Activated gamma-delta T cell (primary cell): ENCODE measurements at regions not wholly inside any gene's neighbourhood (a gene's known extent, or its start where the extent isn't known, plus 50 kb on each side); places are given as distances from the start of the nearest gene placed in this dataset.
"Not testable (repeated sequence)": the region's sequence is repeated elsewhere in the genome, so short reads cannot be mapped to it uniquely, and the experiment has no call there.

ENCODE experiments used
- DNase-seq: peaks from one replicate; lab custom pipeline; 2025; lab: John Stamatoyannopoulos, UW

DNA sequence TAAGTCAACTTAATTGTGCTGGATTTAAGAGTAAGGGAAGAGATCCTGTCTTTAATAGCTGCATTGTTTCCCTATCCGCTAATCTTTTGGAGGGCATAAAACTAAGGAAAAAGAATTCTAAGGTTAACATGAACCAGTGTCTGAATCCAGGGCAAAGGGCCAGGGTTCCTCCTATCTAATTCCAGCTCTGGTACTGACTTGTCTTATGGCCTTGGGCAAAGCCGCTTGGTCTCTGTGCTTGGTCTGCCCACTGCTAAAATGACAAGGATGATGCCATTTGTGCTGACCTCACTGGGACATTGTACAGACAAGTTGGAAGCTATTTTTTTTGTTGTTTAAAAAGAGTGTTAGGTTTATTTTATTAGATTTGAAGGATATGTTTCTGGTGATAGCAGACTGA lies 334.7 kb upstream of the PIK3R1 start:
- no peak for DNase-seq

DNA sequence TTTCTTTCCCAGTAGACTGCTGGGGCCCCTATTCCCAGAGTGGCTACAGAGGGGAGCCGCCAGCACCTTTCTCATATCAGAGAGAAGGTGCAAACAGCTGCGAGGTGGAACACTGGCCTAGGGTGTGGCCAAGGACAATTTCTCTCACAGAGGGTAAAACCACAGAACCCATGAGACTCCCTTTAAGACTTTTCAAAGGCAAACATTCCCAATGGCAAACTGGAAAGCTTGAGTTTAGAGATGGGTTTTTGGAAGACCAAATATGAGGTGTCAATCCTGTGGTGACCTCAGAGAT lies 335.1 kb upstream of the PIK3R1 start:
- no peak for DNase-seq

- no peak for DNase-seq
These were observed 335.7 kb upstream of the PIK3R1 start for GRCh38 chr5:67879620-67880510.

GRCh38 chr5:67878933-67879332 lies 336.6 kb upstream of the PIK3R1 start:
- no peak for DNase-seq

GRCh38 chr5:67876371-67876770 lies 339.2 kb upstream of the PIK3R1 start:
- no peak for DNase-seq

DNA sequence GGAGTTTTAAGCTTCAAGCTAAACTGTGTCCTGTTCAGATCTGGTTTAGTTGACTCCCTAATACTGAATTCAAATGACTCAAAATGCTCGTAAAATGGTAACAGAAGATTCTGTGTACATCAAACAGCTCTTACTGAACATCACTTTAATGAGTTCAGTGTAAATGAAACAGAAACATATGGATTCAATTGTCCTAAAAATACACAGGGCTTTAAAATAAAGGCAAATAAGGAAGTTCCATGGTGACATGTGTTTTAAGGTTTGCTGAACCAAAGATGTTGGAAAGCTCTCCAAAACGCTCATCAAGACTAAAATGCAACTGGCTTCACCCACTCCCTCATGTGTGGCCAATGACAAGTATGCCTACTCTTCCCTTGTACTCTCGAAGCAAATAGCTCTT lies 340.0 kb upstream of the PIK3R1 start:
- DNase-seq, result no peak

DNA sequence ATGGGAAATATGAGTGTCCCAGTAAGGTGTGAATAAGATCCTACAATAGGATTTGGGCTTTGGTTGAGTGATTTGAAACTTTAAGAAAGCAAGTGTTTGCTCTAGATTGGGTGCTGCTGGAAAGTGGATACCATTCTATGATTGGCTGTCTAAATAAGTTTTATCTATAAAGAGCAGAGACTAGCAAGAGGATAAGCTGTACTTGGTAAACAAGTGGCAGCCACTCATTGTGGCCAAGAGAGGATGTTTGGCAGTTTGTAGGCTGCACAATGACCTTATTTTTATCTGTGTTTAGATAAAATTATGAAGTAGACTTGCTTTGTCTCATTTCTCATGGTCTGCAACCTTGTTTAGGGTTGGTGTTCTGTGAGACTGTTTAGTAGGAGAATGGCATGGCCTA lies 341.6 kb upstream of the PIK3R1 start:
- DNase-seq, result no peak

GRCh38 chr5:67870662-67871061 lies 344.9 kb upstream of the PIK3R1 start:
- DNase-seq, result no peak

- DNase-seq, result not testable (repeated sequence)
These were observed 351.2 kb upstream of the PIK3R1 start for GRCh38 chr5:67864335-67864734.

GRCh38 chr5:67858471-67859031 lies 357.0 kb upstream of the PIK3R1 start:
- no peak for DNase-seq

- no peak for DNase-seq
These were observed 358.1 kb upstream of the PIK3R1 start for GRCh38 chr5:67857502-67857901.

GRCh38 chr5:67855523-67855922 lies 360.0 kb upstream of the PIK3R1 start:
- DNase-seq, result no peak

- not testable (repeated sequence) for DNase-seq
These were observed 364.6 kb upstream of the PIK3R1 start for GRCh38 chr5:67850906-67851305.

- no peak for DNase-seq
These were observed 370.6 kb upstream of the PIK3R1 start for GRCh38 chr5:67844924-67845323.

DNA sequence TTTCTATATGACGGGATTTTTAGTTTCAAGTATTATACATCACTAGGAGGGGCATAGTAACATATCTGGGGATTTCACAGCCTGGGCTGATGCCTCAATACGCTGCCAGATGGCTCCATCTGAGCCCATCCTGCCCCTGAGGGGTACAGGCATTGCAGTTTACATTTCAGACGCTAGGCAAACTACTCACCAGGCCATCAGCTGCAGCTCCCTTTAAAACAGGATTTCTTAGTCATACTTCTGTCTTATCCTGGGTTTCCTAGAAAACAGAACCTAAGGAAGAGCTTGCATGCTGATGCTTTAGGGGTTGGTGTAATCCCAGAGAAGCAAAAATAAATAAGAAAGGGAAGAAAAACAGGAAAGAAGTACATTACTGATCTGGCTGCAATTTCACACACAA lies 372.8 kb upstream of the PIK3R1 start:
- DNase-seq, result no peak

GRCh38 chr5:67837225-67837624 lies 378.3 kb upstream of the PIK3R1 start:
- DNase-seq, result not testable (repeated sequence)

DNA sequence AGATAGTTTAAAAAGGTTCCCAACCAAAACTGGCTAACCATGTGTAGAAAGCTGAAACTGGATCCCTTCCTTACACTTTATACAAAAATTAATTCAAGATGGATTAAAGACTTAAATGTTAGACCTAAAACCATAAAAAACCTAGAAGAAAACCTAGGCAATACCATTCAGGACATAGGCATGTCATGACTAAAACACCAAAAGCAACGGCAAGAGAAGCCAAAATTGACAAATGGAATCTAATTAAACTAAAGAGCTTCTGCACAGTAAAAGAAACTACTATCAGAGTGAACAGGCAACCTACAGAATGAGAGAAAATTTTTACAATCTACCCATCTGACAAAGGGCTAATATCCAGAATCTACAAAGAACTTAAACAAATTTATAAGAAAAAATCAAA lies 379.1 kb upstream of the PIK3R1 start:
- DNase-seq, result not testable (repeated sequence)

GRCh38 chr5:67831048-67831447 lies 384.5 kb upstream of the PIK3R1 start:
- no peak for DNase-seq

- DNase-seq, result no peak
These were observed 388.0 kb upstream of the PIK3R1 start for GRCh38 chr5:67827541-67827940.

- no peak for DNase-seq
These were observed 390.7 kb upstream of the PIK3R1 start for GRCh38 chr5:67824852-67825251.

DNA sequence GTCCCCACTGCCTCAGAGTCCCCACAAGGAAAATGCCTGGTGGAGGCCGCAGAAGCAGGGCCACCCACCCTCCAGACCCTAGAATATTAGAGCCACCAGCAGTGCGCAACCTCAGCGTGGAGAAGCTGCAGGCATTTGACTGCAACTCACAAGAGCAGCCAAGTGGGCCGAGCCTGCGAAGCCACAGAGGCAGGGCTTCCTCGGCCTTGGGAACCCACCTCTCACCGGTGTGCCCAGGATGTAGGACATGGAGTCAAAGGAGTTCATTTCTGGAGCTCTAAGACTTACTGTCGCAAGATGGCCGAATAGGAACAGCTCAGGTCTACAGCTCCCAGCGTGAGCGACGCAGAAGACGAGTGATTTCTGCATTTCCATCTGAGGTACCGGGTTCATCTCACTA lies 397.9 kb upstream of the PIK3R1 start:
- DNase-seq, result no peak

GRCh38 chr5:67816456-67816855 lies 399.1 kb upstream of the PIK3R1 start:
- DNase-seq, result no peak

GRCh38 chr5:67815455-67816391 lies 399.8 kb upstream of the PIK3R1 start:
- DNase-seq, result no peak
